Activated T-helper 2 cell treated with anti-CD3 and anti-CD28 coated beads, Interferon-gamma antibody, Interleukin-2, Interleukin-4, amounts not matched to agents 10 μg/mL and 5 μg/mL and 100 μg/mL, durations not matched to agents 14 hours and 24 hours and 36 hours (primary cell): ENCODE measurements at regions not wholly inside any gene's neighbourhood (a gene's known extent, or its start where the extent isn't known, plus 50 kb on each side); places are given as distances from the start of the nearest gene placed in this dataset.

Experiments
- DNase-seq: peaks from one replicate; pipeline ENCODE4 v3.0.0; 2021; ENCODE audit warnings: low spot score
- H3K27ac Mint-ChIP-seq: one replicate; pipeline ENCODE4 v1.8.0; 2021; ENCODE audit warnings: mixed read lengths
- H3K27me3 Mint-ChIP-seq: one replicate; pipeline ENCODE4 v1.8.0; 2021; ENCODE audit warnings: low read depth, mixed read lengths
- H3K36me3 Mint-ChIP-seq: one replicate; pipeline ENCODE4 v1.8.0; 2021; ENCODE audit warnings: low read depth, mixed read lengths
- H3K4me1 Mint-ChIP-seq: one replicate; pipeline ENCODE4 v1.8.0; 2021; ENCODE audit warnings: low read depth, mixed read lengths
- H3K4me3 Mint-ChIP-seq: one replicate; pipeline ENCODE4 v1.8.0; 2021; ENCODE audit warnings: low read depth, mild to moderate bottlenecking, moderate library complexity, mixed read lengths
- H3K9me3 Mint-ChIP-seq: one replicate; pipeline ENCODE4 v1.8.0; 2021; ENCODE audit warnings: mixed read lengths
- intact Hi-C: fragments of 100-400 bp; cut with micrococcal nuclease; formaldehyde crosslinking; loops from one replicate; pipeline ENCODE4 v1.15.1; 2023

- peaks cover 7% of the 10 kb centered on the region for H3K27me3 Mint-ChIP-seq
- peaks cover 21% of the 10 kb centered on the region for H3K4me1 Mint-ChIP-seq
- peaks cover 9% of the 10 kb centered on the region for H3K9me3 Mint-ChIP-seq
- H3K36me3 Mint-ChIP-seq: no peaks in the 10 kb centered on the region
- no peak for DNase-seq
- intact Hi-C loops: loop anchor here (1.0 to 10.0 kb wide), 4 partner anchors 8 to 1117 kb away; partner anchors contain the start of genes FANCB and MOSPD2
- H3K27ac Mint-ChIP-seq: peak overlapping the region; percentile 38
- H3K4me3 Mint-ChIP-seq: no peak overlapping the region
Measured at GRCh38 chrX:15151267-15152186, 118.4 kb downstream of the ASB9 start.

- intact Hi-C loops: loop anchor here (10.0 kb wide), 1 partner anchor 1116 kb away; no protein-coding TSS in a partner anchor
- no peak for DNase-seq
- H3K9me3 Mint-ChIP-seq: peaks cover 9% of the 10 kb centered on the region
- no peaks in the 10 kb centered on the region for H3K36me3 Mint-ChIP-seq
- H3K27ac Mint-ChIP-seq: no peak overlapping the region
- H3K4me3 Mint-ChIP-seq: no peak overlapping the region
- H3K27me3 Mint-ChIP-seq: peaks cover 8% of the 10 kb centered on the region
- peaks cover 21% of the 10 kb centered on the region for H3K4me1 Mint-ChIP-seq
Measured at GRCh38 chrX:15150586-15150985, 119.3 kb downstream of the ASB9 start.

- no peaks in the 10 kb centered on the region for H3K9me3 Mint-ChIP-seq
- no peak overlapping the region for H3K4me3 Mint-ChIP-seq
- intact Hi-C loops: loop anchor here (10.0 kb wide), 1 partner anchor 1052 kb away; no protein-coding TSS in a partner anchor
- H3K27ac Mint-ChIP-seq: no peak overlapping the region
- H3K4me1 Mint-ChIP-seq: peaks cover 27% of the 10 kb centered on the region
- no peak for DNase-seq
- H3K27me3 Mint-ChIP-seq: peaks cover 11% of the 10 kb centered on the region
- no peaks in the 10 kb centered on the region for H3K36me3 Mint-ChIP-seq
Measured at GRCh38 chrX:15146515-15146914, 123.4 kb downstream of the ASB9 start.

GRCh38 chrX:15143825-15144121 is 126.1 kb downstream of the ASB9 start:
- Mint-ChIP-seq H3K36me3 (no peaks in the 10 kb centered on the region), H3K9me3 (no peaks in the 10 kb centered on the region), H3K4me3 (no peak overlapping the region), H3K27me3 (peaks cover 11% of the 10 kb centered on the region), H3K27ac (no peak overlapping the region), H3K4me1 (peaks cover 16% of the 10 kb centered on the region)
- DNase-seq: no peak
- intact Hi-C loops: loop anchor here (5.0 to 10.0 kb wide), 2 partner anchors 99 to 1049 kb away; no protein-coding TSS in a partner anchor

- intact Hi-C loops: loop anchor here (5.0 to 10.0 kb wide), 2 partner anchors 99 to 1048 kb away; no protein-coding TSS in a partner anchor
- Mint-ChIP-seq H3K4me3 (no peak overlapping the region), H3K9me3 (no peaks in the 10 kb centered on the region), H3K27me3 (peaks cover 7% of the 10 kb centered on the region), H3K27ac (no peak overlapping the region), H3K36me3 (no peaks in the 10 kb centered on the region), H3K4me1 (peaks cover 16% of the 10 kb centered on the region)
- DNase-seq: peak; percentile 9
Measured at GRCh38 chrX:15143050-15143824, 126.6 kb downstream of the ASB9 start.

- no peak overlapping the region for H3K4me3 Mint-ChIP-seq
- H3K36me3 Mint-ChIP-seq: no peaks in the 10 kb centered on the region
- no peak for DNase-seq
- peaks cover 6% of the 10 kb centered on the region for H3K27me3 Mint-ChIP-seq
- intact Hi-C loops: loop anchor here (5.0 to 10.0 kb wide), 2 partner anchors 100 to 1047 kb away; no protein-coding TSS in a partner anchor
- H3K9me3 Mint-ChIP-seq: no peaks in the 10 kb centered on the region
- no peak overlapping the region for H3K27ac Mint-ChIP-seq
- H3K4me1 Mint-ChIP-seq: peaks cover 16% of the 10 kb centered on the region
Measured at GRCh38 chrX:15142084-15142715, 127.7 kb downstream of the ASB9 start.

- H3K9me3 Mint-ChIP-seq: no peaks in the 10 kb centered on the region
- H3K27ac Mint-ChIP-seq: no peak overlapping the region
- no peaks in the 10 kb centered on the region for H3K36me3 Mint-ChIP-seq
- H3K4me1 Mint-ChIP-seq: no peaks in the 10 kb centered on the region
- no peaks in the 10 kb centered on the region for H3K27me3 Mint-ChIP-seq
- intact Hi-C loops: no loop called here
- no peak for DNase-seq
- H3K4me3 Mint-ChIP-seq: no peak overlapping the region
Measured at GRCh38 chrX:15136795-15137194, 133.1 kb downstream of the ASB9 start.

GRCh38 chrX:15129412-15129811 is 140.5 kb downstream of the ASB9 start:
- Mint-ChIP-seq H3K27ac (no peak overlapping the region), H3K9me3 (no peaks in the 10 kb centered on the region), H3K4me3 (no peak overlapping the region), H3K4me1 (peaks cover 6% of the 10 kb centered on the region), H3K27me3 (no peaks in the 10 kb centered on the region), H3K36me3 (no peaks in the 10 kb centered on the region)
- intact Hi-C loops: no loop called here
- no peak for DNase-seq

- no peak for DNase-seq
- peaks cover 6% of the 10 kb centered on the region for H3K4me1 Mint-ChIP-seq
- no peaks in the 10 kb centered on the region for H3K9me3 Mint-ChIP-seq
- H3K27me3 Mint-ChIP-seq: no peaks in the 10 kb centered on the region
- intact Hi-C loops: no loop called here
- H3K4me3 Mint-ChIP-seq: no peak overlapping the region
- no peaks in the 10 kb centered on the region for H3K36me3 Mint-ChIP-seq
- no peak overlapping the region for H3K27ac Mint-ChIP-seq
Measured at GRCh38 chrX:15128861-15129260, 141.0 kb downstream of the ASB9 start.

GRCh38 chrX:15127010-15127409 is 142.9 kb downstream of the ASB9 start:
- peaks cover 2% of the 10 kb centered on the region for H3K27me3 Mint-ChIP-seq
- H3K4me1 Mint-ChIP-seq: peaks cover 6% of the 10 kb centered on the region
- no peaks in the 10 kb centered on the region for H3K36me3 Mint-ChIP-seq
- H3K4me3 Mint-ChIP-seq: no peak overlapping the region
- intact Hi-C loops: no loop called here
- no peaks in the 10 kb centered on the region for H3K9me3 Mint-ChIP-seq
- no peak overlapping the region for H3K27ac Mint-ChIP-seq
- DNase-seq: no peak

GRCh38 chrX:15116900-15117299 is 153.0 kb downstream of the ASB9 start:
- H3K4me1 Mint-ChIP-seq: peaks cover 1% of the 10 kb centered on the region
- DNase-seq: no peak
- H3K4me3 Mint-ChIP-seq: no peak overlapping the region
- peaks cover 2% of the 10 kb centered on the region for H3K27me3 Mint-ChIP-seq
- no peaks in the 10 kb centered on the region for H3K36me3 Mint-ChIP-seq
- H3K27ac Mint-ChIP-seq: no peak overlapping the region
- intact Hi-C loops: no loop called here
- H3K9me3 Mint-ChIP-seq: no peaks in the 10 kb centered on the region

- H3K9me3 Mint-ChIP-seq: no peaks in the 10 kb centered on the region
- intact Hi-C loops: no loop called here
- DNase-seq: no peak
- H3K27ac Mint-ChIP-seq: no peak overlapping the region
- peaks cover 1% of the 10 kb centered on the region for H3K4me1 Mint-ChIP-seq
- no peak overlapping the region for H3K4me3 Mint-ChIP-seq
- no peaks in the 10 kb centered on the region for H3K36me3 Mint-ChIP-seq
- peaks cover 2% of the 10 kb centered on the region for H3K27me3 Mint-ChIP-seq
Measured at GRCh38 chrX:15114743-15115566, 154.9 kb downstream of the ASB9 start.
